HepG2 (cell line): ENCODE measurements at regions not wholly inside any gene's neighbourhood (a gene's known extent, or its start where the extent isn't known, plus 50 kb on each side); places are given as distances from the start of the nearest gene placed in this dataset.

Experiments
- ATAC-seq: fragments of 200-7000 bp; cut with Tn5 transposase; 3 replicates; pipeline ENCODE4 v1.9.1; 2020; ENCODE audit warnings: mild to moderate bottlenecking, moderate library complexity
- BruUV-seq: library from RNA; stranded (reverse); fragments of 400-500 nt; replicated peaks from 2 replicates; lab custom pipeline; 2021; lab: Mats Ljungman, UMichigan
- CTCF ChIA-PET: fragments of 300-600 bp; formaldehyde crosslinking; extraction: SDS; loops from one replicate; lab custom pipeline; 2021; ENCODE audit warnings: low total read pairs, inconsistent platforms, low intra/inter-chr PET ratio; lab: Yijun Ruan, JAX
- POLR2A ChIA-PET: fragments of 350-600 bp; sonication (Branson Sonifier 250); formaldehyde crosslinking; loops from one replicate; lab custom pipeline; 2020; ENCODE audit warnings: antibody characterized with exemption, inconsistent platforms; lab: Yijun Ruan, JAX
- DNase-seq: peaks from one replicate; pipeline ENCODE4 v3.0.0-alpha.2; 2015; ENCODE audit warnings: low spot score
- FAIRE-seq: peaks from 3 replicates; lab custom pipeline; 2011; peaks lifted over from hg19 to GRCh38; lab: Jason Lieb, UNC
- H2AFZ ChIP-seq: one replicate; pipeline ENCODE4 v1.6.1; 2011; ENCODE audit warnings: low read length, inconsistent platforms
- H3K27ac ChIP-seq: fragments of 300-600 bp; 3 replicates; pipeline ENCODE4 v1.8.0; 2011; ENCODE audit warnings: mixed run types, mild to moderate bottlenecking, mixed read lengths, low read length, inconsistent platforms; ENCODE audit not compliant: insufficient read depth; ENCODE audit errors: extremely low read length
- H3K27me3 ChIP-seq, 2 experiments: fragments of 200-600 bp in 1 of 2; 2 replicates in 1 of 2; 3 replicates in 1 of 2; pipeline versions ENCODE4 v1.6.0 to v1.8.0; 2011; ENCODE audit warnings: low read length in 2 of 2, mild to moderate bottlenecking in 2 of 2, moderate library complexity in 2 of 2, inconsistent platforms in 1 of 2; ENCODE audit not compliant: insufficient read depth in 2 of 2, control insufficient read depth in 1 of 2
- H3K36me3 ChIP-seq, 2 experiments: fragments of 200-600 bp in 1 of 2; replicated peaks in 1 of 2; 2 replicates in 1 of 2; 3 replicates in 1 of 2; pipeline versions ENCODE4 v1.5.1 to v1.8.0; 2011; ENCODE audit warnings: low read length in 2 of 2, inconsistent platforms in 1 of 2; ENCODE audit not compliant: insufficient read depth in 2 of 2, control insufficient read depth in 1 of 2
- H3K4me1 ChIP-seq: 2 replicates; pipeline ENCODE4 v1.5.1; 2012; ENCODE audit warnings: low read length, inconsistent platforms; ENCODE audit not compliant: insufficient read depth
- H3K4me2 ChIP-seq: 2 replicates; pipeline ENCODE4 v1.6.0; 2011; ENCODE audit warnings: low read depth, low read length, inconsistent platforms
- H3K4me3 ChIP-seq, 3 experiments: fragments of 200-600 bp in 1 of 3; sonication (generic), shearing (Covaris generic) in 1 of 3; replicated peaks in 1 of 3; 2 replicates each; pipeline ENCODE4 v1.5.1; 2011 to 2016; ENCODE audit warnings: low read length in 3 of 3, inconsistent platforms in 2 of 3, low read depth in 2 of 3, mild to moderate bottlenecking in 2 of 3, control low read depth in 1 of 3, mixed read lengths in 1 of 3; ENCODE audit not compliant: insufficient read depth in 1 of 3
- H3K79me2 ChIP-seq: one replicate; pipeline ENCODE4 v1.6.1; 2011; ENCODE audit warnings: low read length, inconsistent platforms; ENCODE audit not compliant: insufficient read depth
- H3K9ac ChIP-seq: 2 replicates; pipeline ENCODE4 v1.6.0; 2011; ENCODE audit warnings: mild to moderate bottlenecking, low read depth, low read length, inconsistent platforms; ENCODE audit not compliant: insufficient read depth
- H3K9me3 ChIP-seq: 2 replicates; pipeline ENCODE4 v1.5.1; 2012; ENCODE audit warnings: mild to moderate bottlenecking, low read length
- H4K20me1 ChIP-seq: 2 replicates; pipeline ENCODE4 v1.6.0; 2011; ENCODE audit warnings: inconsistent platforms, mild to moderate bottlenecking, low read length, moderate library complexity; ENCODE audit not compliant: insufficient read depth
- FOXA3 ChIP-seq: IDR thresholded peaks from 2 replicates; pipeline ENCODE4 v1.6.1; 2016; ENCODE audit warnings: missing genetic modification reagents, missing compliant biosample characterization
- FOXJ3 ChIP-seq: sonication (generic); formaldehyde crosslinking; IDR thresholded peaks from 2 replicates; pipeline ENCODE4 v1.4.0; 2020; ENCODE audit warnings: missing genetic modification reagents, mild to moderate bottlenecking, borderline replicate concordance
- HNRNPL ChIP-seq: fragments of 200-400 bp; formaldehyde crosslinking; IDR thresholded peaks from 2 replicates; pipeline ENCODE4 v1.6.1; 2017; ENCODE audit warnings: mild to moderate bottlenecking, low read depth, low read length
- KAT2B ChIP-seq: fragments of 150-350 bp; IDR thresholded peaks from 2 replicates; pipeline ENCODE4 v1.6.1; 2014; ENCODE audit warnings: low read depth, low read length, borderline replicate concordance
- RARA ChIP-seq: IDR thresholded peaks from 2 replicates; pipeline ENCODE4 v1.6.1; 2016; ENCODE audit warnings: missing genetic modification reagents, missing compliant biosample characterization
- ZNF143 ChIP-seq: sonication (generic); formaldehyde crosslinking; IDR thresholded peaks from 2 replicates; pipeline ENCODE4 v1.4.0; 2020; ENCODE audit warnings: missing genetic modification reagents
- ZNF205 ChIP-seq: IDR thresholded peaks from 2 replicates; pipeline ENCODE4 v1.6.1; 2018; ENCODE audit warnings: missing biosample characterization, missing genetic modification reagents
- ZNF263 ChIP-seq: sonication (generic); formaldehyde crosslinking; IDR thresholded peaks from 2 replicates; pipeline ENCODE4 v1.4.0; 2020; ENCODE audit warnings: missing genetic modification reagents
- WGBS: methylation state at CpG from one replicate; pipeline ENCODE4 v1.1.6; 2017; ENCODE audit warnings: low lambda C conversion rate; 5-methylcytosine and 5-hydroxymethylcytosine counted together
- in situ Hi-C: cut with HindIII; loops from 2 replicates; pipeline ENCODE4 v1.10.0; 2017; ENCODE audit warnings: low pct_unique_long_range_greater_than_20kb; ENCODE audit not compliant: extremely low pct_ligation_motif_present
- intact Hi-C: fragments of 100-400 bp; cut with micrococcal nuclease; formaldehyde crosslinking; loops from one replicate; pipeline ENCODE4 v1.10.0; 2022; ENCODE audit not compliant: unreplicated experiment
- TF ChIP-seq, protein P1 (sequence below): sonication (generic); formaldehyde crosslinking; IDR thresholded peaks from 2 replicates; pipeline ENCODE4 v1.4.0; 2020; ENCODE audit warnings: missing genetic modification reagents, mild to moderate bottlenecking, borderline replicate concordance
- TF ChIP-seq, protein P2 (sequence below), 2 experiments: IDR thresholded peaks; 2 replicates each; pipeline ENCODE4 v1.6.1; 2011 to 2012; ENCODE audit warnings: low read length in 2 of 2, borderline replicate concordance in 1 of 2, low read depth in 1 of 2, mild to moderate bottlenecking in 1 of 2, moderate library complexity in 1 of 2
- TF ChIP-seq, protein P3 (sequence below), 2 experiments: sonication (generic) in 1 of 2; formaldehyde crosslinking in 1 of 2; IDR thresholded peaks; 2 replicates each; pipeline versions ENCODE4 v1.4.0 to v1.6.1; 2016 to 2020; ENCODE audit warnings: borderline replicate concordance in 1 of 2, low read depth in 1 of 2, mild to moderate bottlenecking in 1 of 2, missing genetic modification reagents in 1 of 2

DNA sequence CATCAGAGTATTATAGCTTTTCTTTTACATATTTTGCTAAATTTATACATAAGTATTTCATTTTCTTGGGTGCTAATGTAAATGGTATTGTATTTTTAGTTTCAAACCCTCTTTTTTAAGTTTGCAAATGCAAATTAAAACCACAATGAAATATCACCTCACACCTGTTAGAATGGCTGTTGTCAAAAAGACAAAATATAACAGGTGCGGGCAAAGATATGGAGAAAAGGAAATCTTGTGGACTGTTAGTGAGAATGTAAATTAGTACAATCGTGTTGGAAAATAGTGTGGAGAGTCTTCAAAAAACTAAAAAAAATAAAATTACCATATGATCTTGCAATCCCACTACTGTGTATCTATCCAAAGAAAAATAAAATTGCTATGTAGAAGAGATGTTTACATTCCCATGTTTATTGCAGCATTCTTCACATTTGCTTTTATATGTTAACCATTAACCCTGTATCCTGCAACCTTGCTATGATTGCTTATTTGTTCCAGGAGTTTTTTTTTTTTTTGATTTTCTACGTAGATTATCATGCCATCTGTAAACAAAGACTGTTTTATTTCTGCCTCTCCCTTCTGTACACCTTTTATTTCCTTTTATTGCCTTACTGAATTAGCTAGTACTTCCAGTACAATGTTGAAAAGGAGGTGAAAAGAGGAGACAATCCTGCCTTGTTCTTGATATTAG, 405.4 kb upstream of the MIS18BP1 start:
- no peak for FAIRE-seq
- CTCF ChIA-PET: no interaction called here
- in situ Hi-C loops: no loop called here

More for the DNA sequence above, 405.4 kb upstream of the MIS18BP1 start:
- H2AFZ ChIP-seq: no peak overlapping the region
- BruUV-seq: no TSS peak
- intact Hi-C loops: no loop called here
- WGBS: 28% methylated on average over 3 of the region's 3 CpGs
- no peaks in the 10 kb centered on the region for H3K79me2 ChIP-seq
- no peaks in the 10 kb centered on the region for H3K36me3 ChIP-seq
- no peak overlapping the region for H3K4me3 ChIP-seq
- H3K4me2 ChIP-seq: no peak overlapping the region
- POLR2A ChIA-PET: no interaction called here
- no peak for TF ChIP-seq HNRNPL
- TF ChIP-seq ZNF143: no peak
- TF ChIP-seq, protein P1, sequence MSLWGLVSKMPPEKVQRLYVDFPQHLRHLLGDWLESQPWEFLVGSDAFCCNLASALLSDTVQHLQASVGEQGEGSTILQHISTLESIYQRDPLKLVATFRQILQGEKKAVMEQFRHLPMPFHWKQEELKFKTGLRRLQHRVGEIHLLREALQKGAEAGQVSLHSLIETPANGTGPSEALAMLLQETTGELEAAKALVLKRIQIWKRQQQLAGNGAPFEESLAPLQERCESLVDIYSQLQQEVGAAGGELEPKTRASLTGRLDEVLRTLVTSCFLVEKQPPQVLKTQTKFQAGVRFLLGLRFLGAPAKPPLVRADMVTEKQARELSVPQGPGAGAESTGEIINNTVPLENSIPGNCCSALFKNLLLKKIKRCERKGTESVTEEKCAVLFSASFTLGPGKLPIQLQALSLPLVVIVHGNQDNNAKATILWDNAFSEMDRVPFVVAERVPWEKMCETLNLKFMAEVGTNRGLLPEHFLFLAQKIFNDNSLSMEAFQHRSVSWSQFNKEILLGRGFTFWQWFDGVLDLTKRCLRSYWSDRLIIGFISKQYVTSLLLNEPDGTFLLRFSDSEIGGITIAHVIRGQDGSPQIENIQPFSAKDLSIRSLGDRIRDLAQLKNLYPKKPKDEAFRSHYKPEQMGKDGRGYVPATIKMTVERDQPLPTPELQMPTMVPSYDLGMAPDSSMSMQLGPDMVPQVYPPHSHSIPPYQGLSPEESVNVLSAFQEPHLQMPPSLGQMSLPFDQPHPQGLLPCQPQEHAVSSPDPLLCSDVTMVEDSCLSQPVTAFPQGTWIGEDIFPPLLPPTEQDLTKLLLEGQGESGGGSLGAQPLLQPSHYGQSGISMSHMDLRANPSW (CRISPR knock-in tag): no peak
- TF ChIP-seq FOXA3 (CRISPR knock-in tag): no peak
- TF ChIP-seq, protein P2, sequence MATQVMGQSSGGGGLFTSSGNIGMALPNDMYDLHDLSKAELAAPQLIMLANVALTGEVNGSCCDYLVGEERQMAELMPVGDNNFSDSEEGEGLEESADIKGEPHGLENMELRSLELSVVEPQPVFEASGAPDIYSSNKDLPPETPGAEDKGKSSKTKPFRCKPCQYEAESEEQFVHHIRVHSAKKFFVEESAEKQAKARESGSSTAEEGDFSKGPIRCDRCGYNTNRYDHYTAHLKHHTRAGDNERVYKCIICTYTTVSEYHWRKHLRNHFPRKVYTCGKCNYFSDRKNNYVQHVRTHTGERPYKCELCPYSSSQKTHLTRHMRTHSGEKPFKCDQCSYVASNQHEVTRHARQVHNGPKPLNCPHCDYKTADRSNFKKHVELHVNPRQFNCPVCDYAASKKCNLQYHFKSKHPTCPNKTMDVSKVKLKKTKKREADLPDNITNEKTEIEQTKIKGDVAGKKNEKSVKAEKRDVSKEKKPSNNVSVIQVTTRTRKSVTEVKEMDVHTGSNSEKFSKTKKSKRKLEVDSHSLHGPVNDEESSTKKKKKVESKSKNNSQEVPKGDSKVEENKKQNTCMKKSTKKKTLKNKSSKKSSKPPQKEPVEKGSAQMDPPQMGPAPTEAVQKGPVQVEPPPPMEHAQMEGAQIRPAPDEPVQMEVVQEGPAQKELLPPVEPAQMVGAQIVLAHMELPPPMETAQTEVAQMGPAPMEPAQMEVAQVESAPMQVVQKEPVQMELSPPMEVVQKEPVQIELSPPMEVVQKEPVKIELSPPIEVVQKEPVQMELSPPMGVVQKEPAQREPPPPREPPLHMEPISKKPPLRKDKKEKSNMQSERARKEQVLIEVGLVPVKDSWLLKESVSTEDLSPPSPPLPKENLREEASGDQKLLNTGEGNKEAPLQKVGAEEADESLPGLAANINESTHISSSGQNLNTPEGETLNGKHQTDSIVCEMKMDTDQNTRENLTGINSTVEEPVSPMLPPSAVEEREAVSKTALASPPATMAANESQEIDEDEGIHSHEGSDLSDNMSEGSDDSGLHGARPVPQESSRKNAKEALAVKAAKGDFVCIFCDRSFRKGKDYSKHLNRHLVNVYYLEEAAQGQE (IDR thresholded peaks at IDR 0.05; ENCODE audit: borderline replicate concordance in 1 of 2, low read depth in 1 of 2, low read length in 2 of 2): no peak
- TF ChIP-seq, protein P3, sequence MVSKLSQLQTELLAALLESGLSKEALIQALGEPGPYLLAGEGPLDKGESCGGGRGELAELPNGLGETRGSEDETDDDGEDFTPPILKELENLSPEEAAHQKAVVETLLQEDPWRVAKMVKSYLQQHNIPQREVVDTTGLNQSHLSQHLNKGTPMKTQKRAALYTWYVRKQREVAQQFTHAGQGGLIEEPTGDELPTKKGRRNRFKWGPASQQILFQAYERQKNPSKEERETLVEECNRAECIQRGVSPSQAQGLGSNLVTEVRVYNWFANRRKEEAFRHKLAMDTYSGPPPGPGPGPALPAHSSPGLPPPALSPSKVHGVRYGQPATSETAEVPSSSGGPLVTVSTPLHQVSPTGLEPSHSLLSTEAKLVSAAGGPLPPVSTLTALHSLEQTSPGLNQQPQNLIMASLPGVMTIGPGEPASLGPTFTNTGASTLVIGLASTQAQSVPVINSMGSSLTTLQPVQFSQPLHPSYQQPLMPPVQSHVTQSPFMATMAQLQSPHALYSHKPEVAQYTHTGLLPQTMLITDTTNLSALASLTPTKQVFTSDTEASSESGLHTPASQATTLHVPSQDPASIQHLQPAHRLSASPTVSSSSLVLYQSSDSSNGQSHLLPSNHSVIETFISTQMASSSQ (IDR thresholded peaks at IDR 0.05; ENCODE audit: low read depth): no peak
- TF ChIP-seq, protein P3 (CRISPR knock-in tag; IDR thresholded peaks at IDR 0.05; ENCODE audit: borderline replicate concordance): no peak
- TF ChIP-seq KAT2B: no peak
- TF ChIP-seq ZNF263: no peak
- TF ChIP-seq RARA (CRISPR knock-in tag): no peak
- no peak for TF ChIP-seq ZNF205
- no peak for TF ChIP-seq FOXJ3 (CRISPR knock-in tag)
- DNase-seq (no peak), ATAC-seq (no peak)
- H3K9ac ChIP-seq: no peak overlapping the region
- H4K20me1 ChIP-seq: no peaks in the 10 kb centered on the region
- no peaks in the 10 kb centered on the region for H3K4me1 ChIP-seq
- no peaks in the 10 kb centered on the region for H3K27me3 ChIP-seq
- no peak overlapping the region for H3K27ac ChIP-seq
- H3K9me3 ChIP-seq: peaks cover 6% of the 10 kb centered on the region
